RCC 7860 (cell line): ENCODE measurements at regions not wholly inside any gene's neighbourhood (a gene's known extent, or its start where the extent isn't known, plus 50 kb on each side); places are given as distances from the start of the nearest gene placed in this dataset.

ENCODE experiments used
- DNase-seq: peaks from one replicate; pipeline ENCODE4 v3.0.0-alpha.2; 2015; ENCODE audit warnings: low spot score
- FAIRE-seq: peaks from 2 replicates; lab custom pipeline; 2012; peaks lifted over from hg19 to GRCh38; lab: Jason Lieb, UNC

GRCh38 chr12:102602521-102602920, 122.2 kb upstream of the IGF1 start:
- FAIRE-seq: no peak
- DNase-seq: no peak

GRCh38 chr12:102601621-102602020, 121.3 kb upstream of the IGF1 start:
- FAIRE-seq (no peak), DNase-seq (no peak)

- DNase-seq (no peak), FAIRE-seq (no peak)
Observed at GRCh38 chr12:102596687-102597086, 116.3 kb upstream of the IGF1 start.

GRCh38 chr12:102596031-102596430, 115.7 kb upstream of the IGF1 start:
- FAIRE-seq (no peak), DNase-seq (no peak)

- DNase-seq (no peak), FAIRE-seq (no peak)
Observed at GRCh38 chr12:102595315-102595714, 115.0 kb upstream of the IGF1 start.

- DNase-seq: no peak
- FAIRE-seq: no peak
Observed at GRCh38 chr12:102593134-102593533, 112.8 kb upstream of the IGF1 start.

- DNase-seq (no peak), FAIRE-seq (no peak)
Observed at GRCh38 chr12:102592134-102592533, 111.8 kb upstream of the IGF1 start.

- DNase-seq (no peak), FAIRE-seq (no peak)
Observed at GRCh38 chr12:102573237-102573636, 92.9 kb upstream of the IGF1 start.

GRCh38 chr12:102571889-102572288, 91.5 kb upstream of the IGF1 start:
- DNase-seq: no peak
- FAIRE-seq: no peak

GRCh38 chr12:102570256-102570655, 89.9 kb upstream of the IGF1 start:
- FAIRE-seq (no peak), DNase-seq (no peak)

GRCh38 chr12:102569803-102570202, 89.4 kb upstream of the IGF1 start:
- DNase-seq: no peak
- FAIRE-seq: no peak

GRCh38 chr12:102568276-102568675, 87.9 kb upstream of the IGF1 start:
- FAIRE-seq: peak; percentile 7
- DNase-seq: peak; percentile 4

GRCh38 chr12:102567031-102567985, 86.9 kb upstream of the IGF1 start:
- peak; percentile 86 for FAIRE-seq
- peak; percentile 86 for DNase-seq

GRCh38 chr12:102565555-102565954, 85.2 kb upstream of the IGF1 start:
- no peak for FAIRE-seq

GRCh38 chr12:102564026-102564425, 83.7 kb upstream of the IGF1 start:
- DNase-seq (no peak), FAIRE-seq (no peak)

More at GRCh38 chr12:102565555-102565954, 85.2 kb upstream of the IGF1 start:
- no peak for DNase-seq

- FAIRE-seq: peak; percentile 72
- peak; percentile 74 for DNase-seq
Observed at GRCh38 chr12:102562836-102563425, 82.6 kb upstream of the IGF1 start.

GRCh38 chr12:102551186-102551585, 70.8 kb upstream of the IGF1 start:
- FAIRE-seq: no peak

GRCh38 chr12:102549691-102550090, 69.3 kb upstream of the IGF1 start:
- FAIRE-seq (no peak), DNase-seq (no peak)

More at GRCh38 chr12:102551186-102551585, 70.8 kb upstream of the IGF1 start:
- no peak for DNase-seq

GRCh38 chr12:102548543-102548942, 68.2 kb upstream of the IGF1 start:
- FAIRE-seq: no peak
- DNase-seq: no peak

- DNase-seq: peak; percentile 18
- no peak for FAIRE-seq
Observed at GRCh38 chr12:102543494-102544485, 63.4 kb upstream of the IGF1 start.
